Nephron (organoid): ENCODE measurements at regions not wholly inside any gene's neighbourhood (a gene's known extent, or its start where the extent isn't known, plus 50 kb on each side); places are given as distances from the start of the nearest gene placed in this dataset.
"Not testable (repeated sequence)": the region's sequence is repeated elsewhere in the genome, so short reads cannot be mapped to it uniquely, and the experiment has no call there.

Experiments used
- H3K27ac Mint-ChIP-seq, 3 experiments: 2 replicates each; pipeline ENCODE4 v1.8.0; 2020; ENCODE audit warnings: mixed read lengths in 3 of 3, mild to moderate bottlenecking in 2 of 3, moderate library complexity in 1 of 3
- H3K27me3 Mint-ChIP-seq: 2 replicates; pipeline ENCODE4 v1.8.0; 2021; ENCODE audit warnings: low read depth, mild to moderate bottlenecking, moderate library complexity, mixed read lengths
- H3K36me3 Mint-ChIP-seq: 2 replicates; pipeline ENCODE4 v1.8.0; 2020; ENCODE audit warnings: low read depth, mixed read lengths
- H3K4me1 Mint-ChIP-seq: 2 replicates; pipeline ENCODE4 v1.8.0; 2020; ENCODE audit warnings: mixed read lengths
- H3K4me3 Mint-ChIP-seq, 3 experiments: 2 replicates each; pipeline ENCODE4 v1.8.0; 2020; ENCODE audit warnings: mild to moderate bottlenecking in 3 of 3, mixed read lengths in 3 of 3, moderate library complexity in 2 of 3
- H3K9me3 Mint-ChIP-seq: 2 replicates; pipeline ENCODE4 v1.8.0; 2020; ENCODE audit warnings: mixed read lengths
- CTCF ChIP-seq, 3 experiments: fragments of 200-600 bp; sonication (generic); IDR thresholded peaks; one replicate each; pipeline ENCODE4 v1.5.0; 2021; ENCODE audit warnings: antibody characterized with exemption in 3 of 3; ENCODE audit not compliant: unreplicated experiment in 3 of 3

- not testable (repeated sequence) for H3K27ac Mint-ChIP-seq, H3K4me1 Mint-ChIP-seq, H3K4me3 Mint-ChIP-seq, H3K36me3 Mint-ChIP-seq
- Mint-ChIP-seq H3K9me3 (peaks cover 13% of the 10 kb centered on the region), H3K27me3 (peaks cover 17% of the 10 kb centered on the region)
Measured at GRCh38 chr1:145553795-145554194, 54.0 kb upstream of the GPR89A start.

GRCh38 chr1:145545055-145545454, 62.7 kb upstream of the GPR89A start:
- no peak for TF ChIP-seq CTCF (IDR thresholded peaks at IDR 0.05; ENCODE audit: unreplicated experiment in 3 of 3)
- peaks cover 10% of the 10 kb centered on the region for H3K27me3 Mint-ChIP-seq
- H3K36me3 Mint-ChIP-seq, result no peaks in the 10 kb centered on the region
- H3K4me1 Mint-ChIP-seq, result peaks cover 15% of the 10 kb centered on the region
- no peak overlapping the region for H3K27ac Mint-ChIP-seq
- H3K4me3 Mint-ChIP-seq, result no peak overlapping the region
- H3K9me3 Mint-ChIP-seq, result no peaks in the 10 kb centered on the region

- H3K4me3 Mint-ChIP-seq, H3K36me3 Mint-ChIP-seq, H3K27ac Mint-ChIP-seq, H3K9me3 Mint-ChIP-seq: not testable (repeated sequence)
- peaks cover 14% of the 10 kb centered on the region for H3K27me3 Mint-ChIP-seq
- H3K4me1 Mint-ChIP-seq, result peaks cover 15% of the 10 kb centered on the region
Measured at GRCh38 chr1:145541685-145542084, 66.1 kb upstream of the GPR89A start.

GRCh38 chr1:145541246-145541645, 66.5 kb upstream of the GPR89A start:
- Mint-ChIP-seq H3K27ac (peak overlapping the region in 1 of 3 experiments; percentile 23), H3K4me3 (peak overlapping the region in 1 of 3 experiments; percentile 1), H3K27me3 (peaks cover 14% of the 10 kb centered on the region), H3K4me1 (peaks cover 15% of the 10 kb centered on the region)
- not testable (repeated sequence) for H3K36me3 Mint-ChIP-seq, H3K9me3 Mint-ChIP-seq

- H3K4me1 Mint-ChIP-seq, result peaks cover 20% of the 10 kb centered on the region
- peak overlapping the region in 1 of 3 experiments; percentile 52 for H3K27ac Mint-ChIP-seq
- H3K9me3 Mint-ChIP-seq, H3K4me3 Mint-ChIP-seq, H3K36me3 Mint-ChIP-seq: not testable (repeated sequence)
- H3K27me3 Mint-ChIP-seq, result peaks cover 14% of the 10 kb centered on the region
Measured at GRCh38 chr1:145538118-145538882, 69.5 kb upstream of the GPR89A start.

GRCh38 chr1:145537003-145537402, 70.8 kb upstream of the GPR89A start:
- Mint-ChIP-seq H3K27me3 (peaks cover 14% of the 10 kb centered on the region), H3K4me1 (peaks cover 17% of the 10 kb centered on the region)
- not testable (repeated sequence) for H3K27ac Mint-ChIP-seq, H3K9me3 Mint-ChIP-seq, H3K4me3 Mint-ChIP-seq, H3K36me3 Mint-ChIP-seq

DNA sequence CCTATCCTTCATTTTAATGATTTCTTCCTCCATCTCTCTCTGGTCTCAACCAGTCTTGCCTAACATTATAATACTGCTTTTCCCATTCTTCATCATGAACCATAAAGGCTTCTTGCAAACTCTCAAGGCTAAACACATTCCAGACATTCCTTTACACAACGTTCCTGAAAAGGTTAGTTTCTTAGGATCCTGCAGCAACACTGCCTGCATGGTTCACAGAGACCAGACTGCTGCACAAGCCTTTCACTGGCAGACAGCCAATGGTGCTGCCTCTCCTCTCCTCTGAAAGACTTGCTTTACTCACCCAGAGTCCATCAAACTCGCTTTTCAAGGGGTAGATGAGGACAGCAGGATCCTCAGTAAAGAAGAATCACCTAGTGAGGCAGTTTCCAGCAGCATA, 72.3 kb upstream of the GPR89A start:
- not testable (repeated sequence) for H3K27me3 Mint-ChIP-seq, H3K36me3 Mint-ChIP-seq, H3K4me1 Mint-ChIP-seq, H3K9me3 Mint-ChIP-seq, H3K4me3 Mint-ChIP-seq
- peak overlapping the region in 2 of 3 experiments; percentile 34 to 60 for H3K27ac Mint-ChIP-seq

DNA sequence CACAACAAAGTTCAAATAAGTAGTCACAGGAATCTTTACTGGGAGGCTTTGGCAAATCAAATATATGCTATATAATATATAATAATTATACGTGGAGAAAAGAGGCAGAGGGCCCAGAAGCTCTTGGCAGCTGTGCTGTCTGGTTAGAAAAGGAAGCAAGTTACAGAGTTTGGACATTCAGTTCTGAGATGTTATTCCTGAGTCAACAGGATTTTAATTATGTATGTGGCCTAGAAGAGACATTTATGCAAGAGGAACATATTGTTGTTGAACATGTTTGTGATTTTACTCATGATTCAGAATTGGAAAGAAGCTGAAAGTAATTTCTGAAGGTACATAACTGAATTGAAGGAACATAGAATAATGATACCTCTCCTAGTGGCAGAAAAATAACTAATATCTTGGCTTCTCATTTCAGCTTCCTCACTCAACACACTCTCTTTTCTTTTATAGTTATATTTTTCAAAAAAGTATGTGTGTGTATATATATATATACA, 79.7 kb upstream of the GPR89A start:
- H3K9me3 Mint-ChIP-seq, H3K36me3 Mint-ChIP-seq, H3K4me3 Mint-ChIP-seq, H3K4me1 Mint-ChIP-seq, H3K27me3 Mint-ChIP-seq, H3K27ac Mint-ChIP-seq: not testable (repeated sequence)

DNA sequence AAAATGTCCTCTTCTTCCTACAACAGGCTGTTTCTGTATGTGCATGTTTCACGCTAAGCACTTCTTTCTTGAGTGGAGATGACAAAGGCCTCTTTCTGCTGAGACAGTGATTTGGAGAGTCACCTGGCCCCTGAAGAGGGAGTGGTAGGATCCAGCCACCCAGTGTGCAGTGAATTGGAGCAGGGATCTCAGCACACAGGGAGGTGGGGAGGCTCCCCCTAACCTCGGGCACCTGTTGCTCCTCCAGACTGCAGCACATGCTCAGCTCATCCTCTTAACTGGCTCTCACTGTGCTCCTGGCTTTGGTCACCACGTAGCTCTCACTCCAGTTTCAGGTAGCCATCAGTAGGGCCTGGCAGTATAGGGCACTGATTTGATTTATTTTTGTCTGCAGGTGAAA, 87.6 kb upstream of the GPR89A start:
- H3K9me3 Mint-ChIP-seq, H3K4me1 Mint-ChIP-seq, H3K4me3 Mint-ChIP-seq, H3K27me3 Mint-ChIP-seq, H3K36me3 Mint-ChIP-seq: not testable (repeated sequence)
- H3K27ac Mint-ChIP-seq, result peak overlapping the region; percentile 85 to 96 (median 87)

- not testable (repeated sequence) for H3K36me3 Mint-ChIP-seq, H3K4me3 Mint-ChIP-seq
Measured at GRCh38 chr1:145519302-145519701, 88.5 kb upstream of the GPR89A start.

GRCh38 chr1:145513017-145513416, 87.6 kb upstream of the NBPF20 start:
- not testable (repeated sequence) for H3K27ac Mint-ChIP-seq, H3K36me3 Mint-ChIP-seq, H3K9me3 Mint-ChIP-seq, H3K4me3 Mint-ChIP-seq, H3K4me1 Mint-ChIP-seq, H3K27me3 Mint-ChIP-seq

More at GRCh38 chr1:145519302-145519701, 88.5 kb upstream of the GPR89A start:
- not testable (repeated sequence) for H3K4me1 Mint-ChIP-seq, H3K27me3 Mint-ChIP-seq, H3K9me3 Mint-ChIP-seq
- peak overlapping the region; percentile 85 to 96 (median 87) for H3K27ac Mint-ChIP-seq

GRCh38 chr1:145508053-145508452, 82.7 kb upstream of the NBPF20 start:
- not testable (repeated sequence) for H3K4me3 Mint-ChIP-seq, H3K36me3 Mint-ChIP-seq, H3K4me1 Mint-ChIP-seq

GRCh38 chr1:145505663-145506647, 80.6 kb upstream of the NBPF20 start:
- H3K4me1 Mint-ChIP-seq, H3K36me3 Mint-ChIP-seq, H3K27ac Mint-ChIP-seq, H3K9me3 Mint-ChIP-seq, H3K4me3 Mint-ChIP-seq, H3K27me3 Mint-ChIP-seq: not testable (repeated sequence)

More at GRCh38 chr1:145508053-145508452, 82.7 kb upstream of the NBPF20 start:
- not testable (repeated sequence) for H3K27me3 Mint-ChIP-seq, H3K27ac Mint-ChIP-seq, H3K9me3 Mint-ChIP-seq
